Activated T-helper 1 cell treated with anti-CD3 and anti-CD28 coated beads, Interleukin-12 subunit alpha, Interleukin-12 subunit beta, Interleukin-2, Interleukin-4 antibody, amounts not matched to agents 30 ng/mL and 10 ng/mL and 1 ng/mL, durations not matched to agents 14 hours and 24 hours and 36 hours (primary cell): ENCODE measurements at regions not wholly inside any gene's neighbourhood (a gene's known extent, or its start where the extent isn't known, plus 50 kb on each side); places are given as distances from the start of the nearest gene placed in this dataset.

ENCODE experiments used
- DNase-seq: peaks from one replicate; pipeline ENCODE4 v3.0.0; 2021; ENCODE audit warnings: low spot score
- H3K27ac Mint-ChIP-seq: one replicate; pipeline ENCODE4 v1.8.0; 2021; ENCODE audit warnings: mild to moderate bottlenecking, mixed read lengths
- H3K27me3 Mint-ChIP-seq: one replicate; pipeline ENCODE4 v1.8.0; 2022; ENCODE audit warnings: mild to moderate bottlenecking, moderate library complexity, mixed read lengths; ENCODE audit not compliant: insufficient read depth
- H3K36me3 Mint-ChIP-seq: one replicate; pipeline ENCODE4 v1.8.0; 2021; ENCODE audit warnings: low read depth, mixed read lengths
- H3K4me1 Mint-ChIP-seq: one replicate; pipeline ENCODE4 v1.8.0; 2021; ENCODE audit warnings: low read depth, mixed read lengths
- H3K4me3 Mint-ChIP-seq: one replicate; pipeline ENCODE4 v1.8.0; 2021; ENCODE audit warnings: mild to moderate bottlenecking, moderate library complexity, mixed read lengths
- H3K9me3 Mint-ChIP-seq: one replicate; pipeline ENCODE4 v1.8.0; 2021; ENCODE audit warnings: mixed read lengths
- intact Hi-C: fragments of 100-400 bp; cut with micrococcal nuclease; formaldehyde crosslinking; loops from one replicate; pipeline ENCODE4 v1.15.1; 2024

GRCh38 chr12:58819985-58820384 lies 100.3 kb downstream of the LRIG3 start:
- no peaks in the 10 kb centered on the region for H3K4me1 Mint-ChIP-seq
- intact Hi-C loops, result no loop called here

More at GRCh38 chr12:58819985-58820384, 100.3 kb downstream of the LRIG3 start:
- Mint-ChIP-seq H3K36me3 (no peaks in the 10 kb centered on the region), H3K27me3 (no peaks in the 10 kb centered on the region), H3K4me3 (no peak overlapping the region), H3K9me3 (no peaks in the 10 kb centered on the region), H3K27ac (no peak overlapping the region)
- DNase-seq, result no peak
